SH-SY5Y (cell line): ENCODE measurements at regions not wholly inside any gene's neighbourhood (a gene's known extent, or its start where the extent isn't known, plus 50 kb on each side); places are given as distances from the start of the nearest gene placed in this dataset.

Experiments
- GATA2 ChIP-seq: IDR thresholded peaks from 2 replicates; pipeline ENCODE4 v1.6.1; 2011; ENCODE audit warnings: mild to moderate bottlenecking, low read depth, low read length
- GATA3 ChIP-seq: IDR thresholded peaks from 2 replicates; pipeline ENCODE4 v1.6.1; 2011; ENCODE audit warnings: low read depth, mild to moderate bottlenecking, low read length, moderate library complexity

DNA sequence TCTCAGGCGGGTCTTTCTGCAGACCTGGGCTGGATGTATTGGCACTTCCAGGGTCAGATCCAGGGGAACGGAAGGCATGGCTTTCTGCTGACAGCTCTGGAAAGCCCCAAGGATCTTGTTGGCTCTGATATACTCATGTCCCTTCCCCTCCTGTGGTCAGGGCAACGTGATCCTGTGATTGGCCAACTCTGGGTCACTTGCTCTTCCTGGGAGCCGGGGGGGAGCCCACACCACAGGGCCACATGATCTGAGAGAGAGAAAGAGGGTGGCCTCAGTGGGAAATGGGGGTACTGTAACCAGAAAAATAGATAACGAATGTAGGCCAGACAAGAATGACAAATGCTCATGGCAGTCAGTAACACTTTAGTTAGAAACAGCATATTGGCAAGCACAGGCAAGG is 223.0 kb downstream of the NFATC2 start:
- TF ChIP-seq GATA3: no peak
- no peak for TF ChIP-seq GATA2
